Subcutaneous abdominal adipose tissue (tissue), 5 donors: ENCODE measurements at regions not wholly inside any gene's neighbourhood (a gene's known extent, or its start where the extent isn't known, plus 50 kb on each side); places are given as distances from the start of the nearest gene placed in this dataset.

Experiments used
- H3K27ac ChIP-seq: one replicate; pipeline ENCODE4 v1.7.0; 2013; ENCODE audit warnings: low read depth, mild to moderate bottlenecking, inconsistent platforms, low read length, moderate library complexity
- H3K27me3 ChIP-seq, 5 donors: one replicate each; pipeline ENCODE4 v1.7.0; 2013; ENCODE audit warnings: low read length in 5 of 5, inconsistent platforms in 1 of 5; ENCODE audit not compliant: control insufficient read depth in 5 of 5, insufficient read depth in 4 of 5
- H3K36me3 ChIP-seq, 5 donors: one replicate each; pipeline ENCODE4 v1.7.0; 2013; ENCODE audit warnings: low read length in 5 of 5; ENCODE audit not compliant: control insufficient read depth in 5 of 5, insufficient read depth in 5 of 5
- H3K4me1 ChIP-seq, 5 donors: one replicate each; pipeline ENCODE4 v1.7.0; 2013; ENCODE audit warnings: low read length in 5 of 5, mild to moderate bottlenecking in 3 of 5, moderate library complexity in 1 of 5; ENCODE audit not compliant: control insufficient read depth in 5 of 5, insufficient read depth in 5 of 5
- H3K4me3 ChIP-seq, 5 donors: one replicate each; pipeline ENCODE4 v1.7.0; 2013; ENCODE audit warnings: low read length in 5 of 5, low read depth in 1 of 5
- H3K9ac ChIP-seq, 5 donors: one replicate each; pipeline ENCODE4 v1.7.0; 2013; ENCODE audit warnings: low read length in 5 of 5, mild to moderate bottlenecking in 4 of 5, moderate library complexity in 3 of 5
- H3K9me3 ChIP-seq, 5 donors: one replicate each; pipeline ENCODE4 v1.7.0; 2013; ENCODE audit warnings: low read length in 5 of 5; ENCODE audit not compliant: control insufficient read depth in 5 of 5
- donor health status: healthy.
- donor health status: healthy.
- donor health status: healthy.
- donor health status: healthy.
- donor health status: healthy.

DNA sequence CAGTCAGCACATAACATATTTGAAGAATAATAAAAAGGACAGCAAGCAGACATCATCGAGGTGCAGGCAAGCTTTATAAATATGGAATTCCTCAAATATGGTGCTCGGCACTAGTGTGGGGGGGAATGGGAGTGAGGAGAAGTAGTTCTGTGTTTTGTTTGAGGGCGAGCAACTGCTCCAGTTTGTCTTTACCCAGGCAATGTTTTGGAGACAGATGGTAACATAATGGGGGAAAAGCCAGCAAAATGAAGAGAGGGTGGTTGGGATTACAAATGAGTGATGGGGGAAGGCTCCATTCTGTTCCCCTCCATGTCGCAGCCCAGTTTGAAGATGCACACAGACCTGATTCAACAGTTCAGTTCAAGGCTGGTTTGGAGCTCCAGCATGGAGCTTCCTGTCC lies 572.9 kb upstream of the DIPK2B start:
- Histone ChIP-seq H3K27ac (no peak overlapping the region), H3K9ac (no peak overlapping the region), H3K27me3 (peaks cover 0 to 16% (median 6%) of the 10 kb centered on the region in 5 donors), H3K9me3 (no peaks in the 10 kb centered on the region), H3K4me3 (no peak overlapping the region), H3K36me3 (no peaks in the 10 kb centered on the region), H3K4me1 (peaks cover 0 to 28% (median 14%) of the 10 kb centered on the region in 5 donors)

- Histone ChIP-seq H3K27ac (peak overlapping the region; percentile 70), H3K27me3 (peaks cover 0 to 17% (median 10%) of the 10 kb centered on the region in 5 donors), H3K9me3 (no peaks in the 10 kb centered on the region), H3K4me3 (peak overlapping the region in 3 of 5 donors; percentile 26 to 52 (median 29)), H3K4me1 (peaks cover 0 to 28% (median 14%) of the 10 kb centered on the region in 5 donors), H3K36me3 (no peaks in the 10 kb centered on the region), H3K9ac (peak overlapping the region in 2 of 5 donors; percentile 3 to 18)
These were observed 571.1 kb upstream of the DIPK2B start for GRCh38 chrX:45771560-45772340.

- Histone ChIP-seq H3K27me3 (peaks cover 0 to 17% (median 10%) of the 10 kb centered on the region in 5 donors), H3K27ac (peak overlapping the region; percentile 70), H3K4me1 (peaks cover 0 to 28% (median 14%) of the 10 kb centered on the region in 5 donors), H3K9me3 (no peaks in the 10 kb centered on the region), H3K36me3 (no peaks in the 10 kb centered on the region), H3K4me3 (peak overlapping the region in 3 of 5 donors; percentile 26 to 70 (median 52)), H3K9ac (peak overlapping the region in 2 of 5 donors; percentile 3)
These were observed 570.4 kb upstream of the DIPK2B start for GRCh38 chrX:45771114-45771513.

GRCh38 chrX:45769761-45770582 lies 569.3 kb upstream of the DIPK2B start:
- peak overlapping the region; percentile 47 to 81 (median 68) for H3K9ac ChIP-seq
- no peaks in the 10 kb centered on the region for H3K36me3 ChIP-seq
- peak overlapping the region; percentile 53 to 83 (median 65) for H3K4me3 ChIP-seq
- peaks cover 0 to 19% (median 10%) of the 10 kb centered on the region in 5 donors for H3K27me3 ChIP-seq
- peak overlapping the region; percentile 70 for H3K27ac ChIP-seq
- no peaks in the 10 kb centered on the region for H3K9me3 ChIP-seq
- peaks cover 0 to 32% (median 9%) of the 10 kb centered on the region in 5 donors for H3K4me1 ChIP-seq

- peak overlapping the region in 4 of 5 donors; percentile 47 to 76 (median 66) for H3K9ac ChIP-seq
- peaks cover 0 to 29% (median 3%) of the 10 kb centered on the region in 5 donors for H3K4me1 ChIP-seq
- peak overlapping the region; percentile 53 to 83 (median 65) for H3K4me3 ChIP-seq
- H3K9me3 ChIP-seq: no peaks in the 10 kb centered on the region
- H3K27ac ChIP-seq: peak overlapping the region; percentile 70
- no peaks in the 10 kb centered on the region for H3K36me3 ChIP-seq
- H3K27me3 ChIP-seq: peaks cover 0 to 16% (median 5%) of the 10 kb centered on the region in 5 donors
These were observed 568.1 kb upstream of the DIPK2B start for GRCh38 chrX:45768666-45769236.

GRCh38 chrX:45766981-45767501 lies 566.4 kb upstream of the DIPK2B start:
- peaks cover 0 to 15% (median 2%) of the 10 kb centered on the region in 5 donors for H3K27me3 ChIP-seq
- peak overlapping the region in 3 of 5 donors; percentile 14 to 44 (median 38) for H3K9ac ChIP-seq

GRCh38 chrX:45765767-45766166 lies 565.1 kb upstream of the DIPK2B start:
- Histone ChIP-seq H3K9me3 (no peaks in the 10 kb centered on the region), H3K4me1 (peaks cover 0 to 18% (median 0%) of the 10 kb centered on the region in 5 donors), H3K27me3 (peaks cover 0 to 15% (median 2%) of the 10 kb centered on the region in 5 donors), H3K36me3 (peaks cover 0 to 3% (median 0%) of the 10 kb centered on the region in 5 donors), H3K4me3 (peak overlapping the region in 2 of 5 donors; percentile 17 to 19), H3K9ac (no peak overlapping the region), H3K27ac (no peak overlapping the region)

More at GRCh38 chrX:45766981-45767501, 566.4 kb upstream of the DIPK2B start:
- Histone ChIP-seq H3K4me3 (peak overlapping the region; percentile 38 to 70 (median 65)), H3K36me3 (no peaks in the 10 kb centered on the region), H3K27ac (peak overlapping the region; percentile 15), H3K9me3 (no peaks in the 10 kb centered on the region), H3K4me1 (peaks cover 0 to 28% (median 3%) of the 10 kb centered on the region in 5 donors)

- Histone ChIP-seq H3K36me3 (peaks cover 0 to 3% (median 0%) of the 10 kb centered on the region in 5 donors), H3K4me3 (peak overlapping the region in 2 of 5 donors; percentile 17 to 19), H3K27ac (no peak overlapping the region), H3K27me3 (peaks cover 0 to 13% (median 2%) of the 10 kb centered on the region in 5 donors), H3K4me1 (peaks cover 0 to 21% (median 0%) of the 10 kb centered on the region in 5 donors), H3K9me3 (no peaks in the 10 kb centered on the region), H3K9ac (no peak overlapping the region)
These were observed 564.6 kb upstream of the DIPK2B start for GRCh38 chrX:45765281-45765680.
